Glomerular visceral epithelial cell (primary cell): ENCODE measurements at regions not wholly inside any gene's neighbourhood (a gene's known extent, or its start where the extent isn't known, plus 50 kb on each side); places are given as distances from the start of the nearest gene placed in this dataset.
"Not testable (repeated sequence)": the region's sequence is repeated elsewhere in the genome, so short reads cannot be mapped to it uniquely, and the experiment has no call there.

Source experiments
- DNase-seq: peaks from one replicate; pipeline ENCODE4 v3.0.0-alpha.2; 2016; ENCODE audit errors: extremely low spot score

DNA sequence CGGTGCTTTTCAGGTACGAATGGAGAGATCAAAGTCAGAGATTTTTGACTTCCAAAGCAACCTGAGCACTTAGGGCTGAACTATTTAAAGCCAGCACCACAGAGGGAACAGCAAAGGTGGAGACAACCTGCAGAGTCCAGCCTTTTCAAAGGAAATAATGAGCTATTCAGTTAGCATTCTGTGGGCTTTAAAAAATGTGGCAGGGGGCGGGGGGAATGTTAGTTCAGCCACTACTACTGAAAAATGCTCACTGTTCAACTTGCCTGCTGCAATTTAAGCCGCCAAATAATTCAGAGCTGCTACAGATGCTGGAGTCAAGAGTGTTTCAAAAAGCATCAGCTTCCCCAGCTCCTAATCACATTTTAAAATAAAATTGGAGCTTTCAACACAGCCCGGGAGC, 473.3 kb upstream of the PLXNA2 start:
- DNase-seq = no peak

DNA sequence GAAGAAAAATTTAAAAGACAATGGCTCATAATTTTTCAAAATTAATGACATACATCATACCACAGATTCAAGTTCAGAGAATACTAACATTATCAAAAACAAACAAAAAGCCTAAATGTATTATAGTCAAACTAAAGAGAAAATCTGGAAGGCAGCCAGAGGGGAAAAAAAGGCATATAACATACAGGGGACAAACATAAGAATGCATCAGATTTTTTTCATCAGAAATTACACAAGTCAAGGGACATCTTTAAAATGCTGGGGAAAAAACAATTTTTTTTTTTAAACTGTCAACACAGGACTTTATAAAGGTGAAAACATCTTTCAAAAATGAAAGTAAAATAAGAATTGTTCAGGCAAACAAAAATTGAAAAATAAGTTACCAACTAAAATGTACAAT, 478.4 kb upstream of the PLXNA2 start:
- no peak for DNase-seq

DNA sequence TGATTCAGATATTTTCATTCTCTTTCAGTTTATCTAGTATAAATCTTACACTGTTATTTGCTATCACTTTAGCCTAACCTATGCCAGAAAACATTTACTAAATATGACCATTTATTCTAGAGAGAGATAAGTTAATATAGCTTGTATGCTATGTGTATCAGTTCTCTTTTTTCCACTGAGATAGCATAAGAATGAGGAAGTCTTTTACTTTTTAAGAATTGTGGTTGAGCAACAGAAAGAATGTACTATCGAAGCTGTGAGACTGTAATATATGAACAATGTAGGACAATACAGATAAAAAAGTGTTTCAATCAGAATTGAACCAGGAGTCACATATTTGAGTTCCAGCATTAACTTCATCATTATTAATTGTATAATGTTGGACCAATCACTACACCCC, 479.9 kb upstream of the PLXNA2 start:
- no peak for DNase-seq

DNA sequence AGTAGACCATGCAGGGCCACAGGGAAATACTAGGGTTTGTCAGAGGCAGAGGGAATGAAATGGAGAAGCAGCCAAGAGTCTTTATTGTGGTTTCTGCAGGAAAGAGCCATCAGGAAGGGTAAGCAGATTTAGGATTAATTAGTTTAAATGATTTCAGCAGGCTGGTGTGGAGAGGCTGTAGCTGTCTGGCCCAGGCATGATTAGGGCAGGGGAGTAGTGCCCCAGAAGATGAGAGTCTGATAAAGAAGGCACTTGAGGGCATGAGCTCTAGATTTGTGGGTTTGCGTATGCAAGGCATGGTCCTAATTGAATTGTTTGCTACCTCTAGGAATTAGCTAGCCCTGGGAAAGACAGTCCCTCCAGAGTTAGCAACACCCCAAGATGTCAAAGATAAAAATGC, 484.6 kb upstream of the PLXNA2 start:
- no peak for DNase-seq

DNA sequence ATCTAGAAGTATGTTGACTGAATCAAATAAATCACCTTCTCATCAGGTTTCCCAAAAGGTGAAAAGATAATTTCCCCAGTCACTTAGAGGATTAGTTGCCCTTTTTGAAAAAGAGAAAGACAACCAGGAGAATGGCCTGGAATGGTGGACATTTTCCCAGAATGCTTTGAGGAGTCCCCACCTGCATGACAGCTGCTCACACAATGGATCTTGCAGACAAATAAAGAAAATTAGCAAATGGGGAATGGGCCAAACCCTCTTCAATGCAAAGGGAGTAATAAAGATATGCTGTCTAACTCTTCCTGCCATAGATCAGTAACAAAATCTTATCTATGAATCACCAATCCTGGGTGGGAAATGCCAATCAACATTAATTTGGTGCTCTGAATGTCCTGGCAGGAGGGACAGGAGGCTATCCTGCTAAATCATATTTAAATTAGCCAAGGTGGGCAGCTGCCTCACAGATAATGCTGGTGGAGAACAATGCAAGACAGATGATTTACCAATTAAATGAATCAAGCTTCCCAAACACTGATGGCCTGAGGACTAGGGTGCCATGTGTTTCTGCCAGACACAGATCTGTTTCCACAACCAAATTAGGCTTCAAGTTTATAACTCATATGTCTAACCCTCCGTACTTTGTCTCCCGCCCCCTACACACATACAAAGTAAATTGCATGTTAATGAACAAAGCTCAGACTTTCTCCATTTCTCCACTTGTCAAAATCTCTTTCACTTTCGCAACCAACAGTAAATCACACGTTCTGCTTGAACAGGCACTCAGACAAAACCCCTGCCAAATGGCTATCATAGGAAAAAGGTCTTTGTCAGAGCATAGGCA, 488.0 kb upstream of the PLXNA2 start:
- peak; percentile 46 for DNase-seq

DNA sequence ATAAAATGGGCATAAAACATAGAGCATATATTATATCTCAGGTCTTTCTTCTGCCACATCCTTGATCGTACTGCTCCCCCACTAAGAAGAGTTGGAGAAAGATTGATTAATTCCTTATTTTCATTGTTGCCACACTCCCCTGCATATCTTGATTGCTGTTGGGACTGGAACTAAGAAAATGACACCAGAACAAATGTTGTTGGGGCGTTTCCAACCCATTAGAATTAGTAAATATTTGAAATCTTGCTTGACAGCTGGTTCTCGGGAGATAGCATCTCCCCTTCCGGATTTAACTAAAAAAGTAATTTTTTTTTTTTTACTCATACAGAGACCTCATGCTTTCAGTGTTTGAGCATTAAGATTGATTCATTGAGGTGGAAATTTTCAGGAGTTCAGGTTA, 493.0 kb upstream of the PLXNA2 start:
- no peak for DNase-seq

DNA sequence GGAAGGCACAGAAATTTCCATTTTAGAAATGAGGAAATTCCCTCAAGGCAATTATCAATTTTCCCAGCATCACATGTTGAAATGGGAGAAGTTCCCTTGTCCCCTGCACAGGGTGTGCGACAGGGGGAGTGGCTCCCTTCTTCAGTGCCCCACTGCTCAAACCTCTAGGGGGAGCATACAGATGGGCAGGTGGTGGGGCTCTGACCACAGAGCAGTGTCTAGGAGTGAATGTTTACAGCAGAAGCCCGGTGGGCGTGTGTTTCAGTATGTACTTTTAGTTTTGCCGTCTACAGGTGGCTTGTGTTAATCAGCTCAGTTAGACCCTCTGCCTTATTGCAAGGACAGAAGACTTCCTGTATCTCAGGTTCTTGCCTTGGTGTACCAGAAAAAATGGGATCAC, 493.7 kb upstream of the PLXNA2 start:
- no peak for DNase-seq

DNA sequence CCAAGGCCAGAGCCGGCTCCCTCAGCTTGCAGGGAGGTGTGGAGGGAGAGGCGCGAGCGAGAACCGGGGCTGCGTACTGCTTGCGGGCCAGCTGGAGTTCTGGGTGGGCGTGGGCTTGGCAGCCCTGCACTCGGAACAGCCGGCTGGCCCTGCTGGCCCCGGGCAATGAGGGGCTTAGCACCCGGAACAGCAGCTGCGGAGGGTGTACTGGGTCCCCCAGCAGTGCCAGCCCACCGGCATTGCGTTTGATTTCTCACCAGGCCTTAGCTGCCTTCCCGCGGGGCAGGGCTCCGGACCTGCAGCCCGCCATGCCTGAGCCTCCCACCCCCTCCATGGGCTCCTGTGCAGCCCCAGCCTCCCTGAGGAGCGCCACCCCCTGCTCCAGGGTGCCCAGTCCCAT, 495.5 kb upstream of the PLXNA2 start:
- DNase-seq = not testable (repeated sequence)

DNA sequence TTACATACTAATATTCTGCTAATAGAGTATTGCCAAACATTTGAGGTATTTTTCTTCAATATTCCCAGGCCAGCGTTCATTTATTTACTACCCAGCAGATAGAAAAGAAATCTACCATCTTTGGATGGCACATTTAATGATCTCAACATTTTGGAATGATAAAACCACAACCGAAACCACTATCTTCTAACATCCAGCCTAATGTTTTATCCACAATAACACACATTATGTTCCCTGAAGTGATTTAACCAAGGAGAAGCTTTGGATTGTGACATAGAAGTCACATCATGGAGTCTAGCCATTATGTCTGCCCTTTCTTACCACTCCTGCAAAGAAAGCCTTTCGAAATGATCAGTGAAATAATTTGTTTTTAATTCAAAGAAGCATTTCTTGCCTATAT, 497.1 kb upstream of the PLXNA2 start:
- DNase-seq = peak; percentile 33

DNA sequence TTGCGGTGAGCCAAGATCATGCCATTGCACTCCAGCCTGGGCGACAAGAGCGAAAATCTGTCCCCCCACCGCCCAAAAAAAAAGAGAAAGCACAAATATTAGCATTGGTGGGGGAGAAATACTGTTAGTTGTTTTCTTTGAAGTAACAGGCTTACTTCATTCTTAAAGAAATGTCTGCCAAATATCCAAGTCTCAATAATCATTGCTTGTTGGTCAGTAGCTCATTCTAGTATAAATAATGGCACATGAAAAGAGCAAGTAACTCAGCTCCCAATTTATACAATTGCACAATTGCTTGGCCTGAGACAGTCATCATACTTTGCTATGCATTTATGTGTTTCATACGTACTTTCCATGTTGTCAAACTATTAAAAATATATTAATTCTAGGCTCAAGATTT, 499.2 kb upstream of the PLXNA2 start:
- DNase-seq = no peak

DNA sequence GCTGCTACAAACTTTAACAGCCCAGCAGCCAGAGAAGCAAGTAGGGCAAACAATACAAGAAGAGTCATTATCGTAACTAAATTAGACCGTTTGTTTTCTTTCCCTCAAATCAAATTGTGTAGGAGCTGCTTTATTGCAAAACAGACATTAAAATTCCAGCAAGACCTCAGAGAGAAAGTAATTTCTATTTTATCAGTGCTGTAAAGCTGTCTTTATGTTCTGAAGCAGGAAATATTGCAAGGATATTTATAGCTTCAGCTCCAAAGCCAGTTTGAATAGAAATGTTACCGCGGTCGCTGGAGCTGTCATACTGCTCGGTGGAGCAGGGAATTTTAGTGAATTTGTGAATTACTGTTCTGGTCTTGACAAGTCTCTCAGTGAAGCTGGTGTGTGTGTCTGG, 503.8 kb upstream of the PLXNA2 start:
- DNase-seq = no peak

DNA sequence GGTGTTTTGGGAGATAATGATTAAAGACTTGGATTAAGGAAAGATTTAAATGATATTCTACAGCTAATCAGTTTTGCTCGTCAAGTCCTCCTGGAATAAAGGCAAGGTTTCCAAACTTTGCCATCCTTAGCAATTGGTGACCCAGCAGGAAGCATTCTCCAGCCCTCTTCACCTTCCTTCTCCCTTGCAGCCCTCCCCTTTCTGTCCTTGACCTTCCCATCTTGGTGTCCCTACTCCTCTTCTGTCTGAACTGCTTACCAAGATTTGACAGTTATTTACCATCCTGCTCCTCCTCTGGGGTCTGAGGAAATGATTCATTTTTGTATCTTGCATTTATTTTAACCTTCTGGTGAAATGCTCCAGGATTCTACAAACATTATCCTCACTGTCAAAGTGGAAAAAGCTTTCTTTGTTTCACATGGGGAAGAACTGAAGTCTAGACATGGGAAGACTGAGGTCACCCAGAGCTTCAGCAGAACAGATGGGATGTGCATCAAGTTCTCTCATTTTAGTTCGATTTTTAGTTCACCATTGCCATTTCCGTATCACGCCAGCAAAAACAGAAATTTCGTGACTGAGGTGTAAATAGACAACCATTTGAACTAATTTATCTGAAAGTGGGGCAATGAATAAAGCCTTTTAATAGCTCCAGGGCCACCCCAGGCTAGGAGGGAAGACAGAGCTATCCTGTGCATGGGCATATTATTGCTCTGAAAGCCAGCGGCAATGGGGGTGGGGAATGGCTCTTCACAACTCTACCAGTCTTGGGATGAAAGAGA, 504.4 kb upstream of the PLXNA2 start:
- DNase-seq = no peak

DNA sequence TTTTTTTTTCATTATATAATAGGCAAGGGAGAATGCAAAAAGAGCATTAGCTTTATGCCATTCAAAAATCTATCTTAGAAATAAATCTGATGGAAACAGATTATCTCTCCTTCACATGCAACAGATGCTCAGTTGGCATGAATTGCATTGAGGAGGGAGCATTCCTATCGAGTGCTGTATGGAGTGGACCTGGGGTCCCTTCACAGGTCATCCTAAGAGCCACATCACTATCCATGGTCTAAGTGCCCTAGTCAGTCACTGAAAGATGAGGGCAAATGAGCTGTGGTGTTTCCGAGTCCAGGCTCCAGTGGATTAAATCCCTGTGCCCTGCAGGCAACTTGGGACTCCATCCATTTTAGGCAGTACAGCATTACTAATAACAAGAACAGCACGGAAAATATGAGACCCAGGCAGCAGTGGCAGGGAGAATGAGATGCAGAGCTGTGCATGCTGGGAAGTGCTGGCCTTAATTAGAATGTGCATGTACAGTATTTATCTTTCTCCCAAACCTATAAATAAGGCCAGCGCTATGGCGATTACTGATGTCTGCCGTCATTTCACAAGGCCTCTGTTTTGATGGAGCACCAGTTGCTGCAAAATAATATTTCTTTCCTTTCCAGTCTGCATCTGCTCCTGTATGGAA, 512.3 kb upstream of the PLXNA2 start:
- DNase-seq = no peak

DNA sequence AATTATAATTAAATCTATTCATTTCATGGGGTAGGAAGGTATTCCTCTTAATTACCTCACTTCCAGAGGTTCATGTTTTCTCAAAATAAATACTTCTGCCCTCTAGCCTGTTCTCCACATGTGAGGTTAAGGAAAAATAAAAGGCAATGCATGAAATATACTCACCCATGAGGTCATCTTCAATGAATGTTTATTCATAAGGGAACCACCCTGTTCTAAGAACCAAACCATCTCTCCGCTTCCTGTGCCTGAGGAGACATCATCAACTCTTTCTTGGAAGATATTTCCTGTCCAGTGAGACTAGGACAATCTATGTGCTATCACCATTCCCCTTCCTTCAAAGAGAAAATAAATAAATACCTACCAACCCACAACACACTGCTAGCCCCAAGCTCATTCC, 513.7 kb upstream of the PLXNA2 start:
- DNase-seq = no peak

DNA sequence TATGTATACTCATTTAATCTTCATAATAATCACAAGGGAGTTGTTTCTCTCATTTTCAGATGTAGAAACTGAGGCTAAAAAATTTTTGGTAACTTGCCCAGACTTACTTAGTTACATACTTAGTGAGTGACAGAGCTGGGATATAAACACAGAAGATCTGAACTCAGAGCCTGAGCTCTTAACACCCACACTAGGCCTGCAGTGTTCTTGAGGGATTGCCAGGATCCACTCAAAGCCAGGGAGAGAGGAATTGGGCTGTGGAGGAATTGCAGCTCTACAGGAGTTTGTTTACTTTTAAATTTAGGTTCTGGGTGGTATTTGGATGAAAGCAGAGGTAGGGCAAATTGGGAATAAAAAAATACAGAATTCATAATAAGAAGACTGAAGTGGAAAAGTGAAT, 515.1 kb upstream of the PLXNA2 start:
- DNase-seq = no peak

DNA sequence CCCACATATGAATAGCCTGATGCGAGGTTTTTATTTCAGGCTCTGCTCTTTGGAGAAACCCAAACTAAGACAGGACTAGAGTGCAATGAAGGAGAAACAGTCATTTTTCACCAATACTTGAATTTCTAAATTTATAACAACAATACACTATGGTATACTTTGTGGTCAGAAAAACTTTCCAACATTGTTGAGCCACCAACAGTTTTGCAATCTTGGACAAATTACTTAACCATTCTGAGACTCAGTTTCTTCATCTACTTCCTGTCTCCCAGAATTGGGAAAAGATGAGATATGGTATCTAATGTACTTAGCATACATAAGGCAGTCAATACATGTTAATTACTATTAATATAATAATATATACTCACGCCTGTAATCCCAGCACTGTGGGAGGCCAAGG, 519.8 kb upstream of the PLXNA2 start:
- DNase-seq = no peak

DNA sequence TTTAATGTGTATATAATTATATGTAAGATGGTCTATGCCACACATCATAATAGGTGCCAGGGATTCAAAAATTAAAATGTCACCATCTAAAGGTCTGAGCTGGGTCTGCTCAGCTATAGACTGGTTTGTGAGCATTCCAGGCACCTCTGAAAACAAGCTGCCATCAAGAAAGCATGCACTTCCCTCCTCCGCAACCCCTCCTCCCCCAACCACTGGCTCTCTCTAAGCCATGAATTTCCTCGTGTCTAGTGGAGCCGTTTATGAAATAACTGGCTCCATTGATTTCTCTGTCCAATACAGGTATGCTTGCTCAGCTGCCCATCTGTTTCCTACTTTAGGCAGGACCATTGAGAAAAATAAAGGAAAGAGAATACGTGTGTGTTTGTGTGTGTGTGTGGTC, 522.6 kb upstream of the PLXNA2 start:
- no peak for DNase-seq

DNA sequence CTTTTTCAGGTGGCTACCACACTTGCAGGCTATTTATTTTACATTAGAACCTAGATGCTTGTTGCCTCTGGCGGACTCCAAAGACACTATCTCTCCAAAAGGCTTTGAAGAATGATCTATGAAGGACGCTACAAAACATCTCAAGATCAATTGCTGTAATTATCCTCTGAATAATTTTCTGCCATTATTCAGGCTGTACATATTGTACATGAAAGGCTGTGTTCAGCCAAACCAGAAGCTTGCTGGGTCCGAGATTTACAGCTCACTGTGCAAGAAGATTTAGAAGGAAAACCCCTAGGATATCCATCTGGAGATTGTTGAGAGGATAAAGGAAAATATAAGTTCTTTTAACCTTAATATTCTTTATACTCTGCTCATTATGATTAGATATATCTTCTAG, 523.6 kb upstream of the PLXNA2 start:
- DNase-seq = no peak

DNA sequence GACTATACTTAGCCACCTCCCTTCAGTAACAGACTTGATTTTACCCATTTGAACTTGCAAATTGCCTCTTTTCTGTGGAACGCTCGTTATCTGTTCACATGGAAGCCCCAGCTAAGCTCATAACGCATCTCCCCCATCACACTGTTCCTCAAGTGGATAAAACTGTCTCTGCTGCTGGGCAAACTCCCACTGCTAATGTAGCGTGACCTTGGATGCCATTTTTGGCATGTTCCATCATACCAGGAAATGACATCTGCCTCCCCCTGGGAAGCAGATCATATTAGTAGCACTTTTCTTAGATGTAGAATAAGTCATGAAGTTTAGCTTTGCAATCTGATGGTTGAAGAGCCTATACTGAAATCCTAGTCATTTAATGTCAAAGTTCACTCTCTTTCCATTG, 528.7 kb upstream of the PLXNA2 start:
- no peak for DNase-seq

DNA sequence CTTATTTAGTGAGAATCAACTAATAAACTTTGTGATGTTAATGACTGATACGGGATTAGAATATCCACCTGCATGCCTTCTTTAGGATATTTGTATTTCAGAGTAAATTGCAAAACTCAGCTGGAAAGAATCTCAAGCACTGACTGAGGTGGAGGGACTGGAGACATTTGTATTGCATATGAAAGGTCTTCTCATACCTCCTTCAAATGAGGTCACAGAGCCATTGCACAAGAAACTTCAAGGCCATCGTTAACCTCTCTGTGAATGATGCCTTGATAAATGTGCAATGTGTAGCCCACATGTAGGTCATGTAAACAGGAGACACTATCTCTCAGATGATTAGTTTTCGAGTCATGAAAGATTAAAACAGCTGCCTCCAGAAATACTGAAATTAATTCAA, 531.7 kb upstream of the PLXNA2 start:
- no peak for DNase-seq

DNA sequence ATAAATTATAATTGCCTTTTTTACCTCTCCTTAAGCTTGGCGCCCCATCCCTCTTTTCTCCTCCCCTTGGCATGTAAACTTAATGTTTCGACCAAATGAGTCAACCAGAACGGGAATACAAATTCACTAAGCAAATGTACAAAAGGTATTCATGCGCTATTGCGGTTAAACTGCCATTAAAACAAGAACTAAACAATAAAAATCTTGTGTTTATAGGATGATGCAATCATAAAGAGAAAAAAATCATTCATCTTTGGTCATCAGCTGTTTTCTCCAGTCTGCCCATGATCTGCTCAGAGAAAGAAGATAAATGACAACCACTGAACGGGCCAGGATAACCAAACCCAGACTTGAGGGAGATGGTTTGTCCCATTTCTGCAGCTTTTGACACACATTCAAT, 534.2 kb upstream of the PLXNA2 start:
- DNase-seq = no peak

DNA sequence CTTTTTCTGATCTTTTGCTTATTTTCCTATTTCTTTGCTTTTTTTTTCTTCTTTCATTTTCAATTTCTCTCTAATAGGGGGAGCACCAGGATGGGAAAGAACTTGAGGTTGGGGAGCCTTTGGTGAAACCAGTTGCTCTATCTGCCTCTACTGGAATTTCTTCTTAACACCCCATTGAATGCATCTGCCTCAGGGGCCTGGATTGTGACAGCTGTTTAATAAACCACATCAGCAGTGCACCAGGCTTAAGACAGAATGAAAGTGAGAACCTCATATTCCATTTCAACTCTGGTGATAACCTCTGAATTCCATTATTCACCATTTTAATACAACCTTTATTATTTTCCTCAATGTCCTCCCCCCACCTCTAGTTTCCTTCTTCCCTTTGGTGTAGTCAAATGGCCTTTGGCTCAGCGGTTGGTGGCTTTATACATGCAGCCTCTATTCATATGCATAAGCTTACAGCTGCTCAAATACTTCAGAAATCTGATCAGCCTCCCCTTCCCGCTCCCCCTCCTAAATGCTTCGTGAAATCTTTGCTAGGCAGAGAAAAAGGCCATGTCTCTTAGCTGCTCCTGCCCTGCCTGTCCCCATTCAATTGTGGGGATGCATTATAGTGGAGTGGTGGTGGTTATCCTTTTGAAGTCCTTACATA, 537.3 kb upstream of the PLXNA2 start:
- DNase-seq = no peak
